ENCODE measurements at regions not wholly inside any gene's neighbourhood (a gene's known extent, or its start where the extent isn't known, plus 50 kb on each side); places are given as distances from the start of the nearest gene placed in this dataset.

GRCh38 chr18:45352874-45353273 lies 262.4 kb upstream of the SLC14A2 start:
- TF ChIP-seq, protein P1, sequence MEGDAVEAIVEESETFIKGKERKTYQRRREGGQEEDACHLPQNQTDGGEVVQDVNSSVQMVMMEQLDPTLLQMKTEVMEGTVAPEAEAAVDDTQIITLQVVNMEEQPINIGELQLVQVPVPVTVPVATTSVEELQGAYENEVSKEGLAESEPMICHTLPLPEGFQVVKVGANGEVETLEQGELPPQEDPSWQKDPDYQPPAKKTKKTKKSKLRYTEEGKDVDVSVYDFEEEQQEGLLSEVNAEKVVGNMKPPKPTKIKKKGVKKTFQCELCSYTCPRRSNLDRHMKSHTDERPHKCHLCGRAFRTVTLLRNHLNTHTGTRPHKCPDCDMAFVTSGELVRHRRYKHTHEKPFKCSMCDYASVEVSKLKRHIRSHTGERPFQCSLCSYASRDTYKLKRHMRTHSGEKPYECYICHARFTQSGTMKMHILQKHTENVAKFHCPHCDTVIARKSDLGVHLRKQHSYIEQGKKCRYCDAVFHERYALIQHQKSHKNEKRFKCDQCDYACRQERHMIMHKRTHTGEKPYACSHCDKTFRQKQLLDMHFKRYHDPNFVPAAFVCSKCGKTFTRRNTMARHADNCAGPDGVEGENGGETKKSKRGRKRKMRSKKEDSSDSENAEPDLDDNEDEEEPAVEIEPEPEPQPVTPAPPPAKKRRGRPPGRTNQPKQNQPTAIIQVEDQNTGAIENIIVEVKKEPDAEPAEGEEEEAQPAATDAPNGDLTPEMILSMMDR (IDR thresholded peaks at IDR 0.05; ENCODE audit: insufficient read depth, low read length, missing control alignments) = no peak
- DNase-seq (ENCODE audit: low read depth, low spot score) = no peak
- ChIA-PET POLR2A (no interaction called here), CTCF (interaction anchor here (1.2 kb wide), 1 partner anchor 33 kb away, joined by 3 read pairs; no protein-coding TSS in a partner anchor)
- H3K4me3 ChIP-seq (ENCODE audit: low read depth, low read length) = no peak overlapping the region

DNA sequence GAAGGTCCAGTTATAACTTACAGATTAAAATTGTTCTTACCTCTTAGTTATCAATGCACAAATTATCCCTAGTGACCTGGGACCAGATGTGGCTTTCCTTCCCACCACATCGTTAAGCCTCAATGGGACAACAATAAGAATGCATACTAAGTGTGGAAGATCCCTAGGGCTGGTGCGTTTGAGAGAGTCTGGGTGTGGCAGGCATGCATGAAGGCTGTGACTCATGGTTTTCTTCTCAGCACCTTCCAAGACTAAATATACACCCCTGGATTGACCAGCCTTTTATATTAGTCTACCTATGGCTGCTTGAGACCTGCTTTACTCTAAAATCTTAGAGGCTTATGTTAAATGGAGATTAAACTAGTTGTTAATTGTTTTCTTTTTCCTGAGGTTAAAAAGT lies 261.7 kb upstream of the SLC14A2 start:
- ChIA-PET CTCF (no interaction called here), POLR2A (no interaction called here)
- H3K4me3 ChIP-seq (ENCODE audit: low read depth, low read length) = no peak overlapping the region
- TF ChIP-seq, protein P1 (IDR thresholded peaks at IDR 0.05; ENCODE audit: insufficient read depth, low read length, missing control alignments) = no peak
- no peak for DNase-seq (ENCODE audit: low read depth, low spot score)

GRCh38 chr18:45355944-45356520 lies 259.2 kb upstream of the SLC14A2 start:
- CTCF ChIA-PET = interaction anchor here (1.0 to 1.5 kb wide), 5 partner anchors 8 to 668 kb away, joined by 3 to 5 read pairs (median 3); no protein-coding TSS in a partner anchor
- DNase-seq (ENCODE audit: low read depth, low spot score) = no peak
- POLR2A ChIA-PET = no interaction called here
- no peak overlapping the region for H3K4me3 ChIP-seq (ENCODE audit: low read depth, low read length)
- TF ChIP-seq, protein P1 (IDR thresholded peaks at IDR 0.05; ENCODE audit: insufficient read depth, low read length, missing control alignments) = no peak

GRCh38 chr18:45357686-45358470 lies 257.4 kb upstream of the SLC14A2 start:
- TF ChIP-seq, protein P1 (IDR thresholded peaks at IDR 0.05; ENCODE audit: insufficient read depth, low read length, missing control alignments) = no peak
- no peak for DNase-seq (ENCODE audit: low read depth, low spot score)
- POLR2A ChIA-PET = no interaction called here
- H3K4me3 ChIP-seq (ENCODE audit: low read depth, low read length) = no peak overlapping the region
- CTCF ChIA-PET = interaction anchor here (0.7 to 1.5 kb wide), 4 partner anchors 10 to 27 kb away, joined by 3 to 5 read pairs (median 4); no protein-coding TSS in a partner anchor

GRCh38 chr18:45359275-45360009 lies 255.8 kb upstream of the SLC14A2 start:
- CTCF ChIA-PET = interaction anchor here (1.4 to 1.8 kb wide), 2 partner anchors 12 to 28 kb away, joined by 3 to 4 read pairs; no protein-coding TSS in a partner anchor
- no peak overlapping the region for H3K4me3 ChIP-seq (ENCODE audit: low read depth, low read length)

More at GRCh38 chr18:45359275-45360009, 255.8 kb upstream of the SLC14A2 start:
- no peak for DNase-seq (ENCODE audit: low read depth, low spot score)
- TF ChIP-seq, protein P1 (IDR thresholded peaks at IDR 0.05; ENCODE audit: insufficient read depth, low read length, missing control alignments) = no peak
- POLR2A ChIA-PET = no interaction called here

Measured in AG04449 (cell line).